ENCODE measurements at regions not wholly inside any gene's neighbourhood (a gene's known extent, or its start where the extent isn't known, plus 50 kb on each side); places are given as distances from the start of the nearest gene placed in this dataset.
A peak's percentile ranks its signal among the peaks of the same experiment; 100 is the strongest.

DNA sequence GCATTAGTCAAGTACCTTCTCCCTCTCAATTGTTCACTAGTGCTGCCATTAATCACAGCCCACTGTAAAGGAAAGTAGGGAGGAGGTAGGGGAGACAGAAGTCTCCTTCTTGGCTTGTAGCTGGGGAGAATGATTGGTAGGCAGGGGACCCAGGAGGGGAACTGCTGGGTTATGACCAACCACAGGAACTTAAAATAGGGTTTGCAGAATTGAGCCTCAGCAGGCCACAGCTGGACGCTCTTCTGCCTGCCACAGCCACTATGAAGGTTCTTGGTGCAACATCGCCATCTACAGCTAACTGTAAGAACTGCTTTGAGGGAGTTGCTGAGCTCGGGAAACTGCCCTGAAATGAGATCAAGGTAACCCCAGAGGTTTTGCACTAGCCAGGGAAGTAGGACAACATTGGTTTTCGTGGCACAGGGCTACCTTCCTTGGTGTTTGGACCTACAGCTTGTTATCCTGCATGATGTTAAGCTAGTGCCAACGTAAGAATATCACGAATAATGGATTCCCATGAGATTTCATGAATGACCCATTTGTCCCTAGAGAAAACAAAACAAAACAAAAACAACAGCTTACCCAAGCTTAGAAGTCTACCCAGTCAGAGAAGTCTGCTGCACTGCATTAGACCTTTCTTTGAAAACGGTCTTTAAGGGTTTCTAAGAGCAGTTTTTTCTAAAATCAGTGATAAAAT lies 787.1 kb upstream of the API5 start:
- DNase-seq: peak; percentile 13

DNA sequence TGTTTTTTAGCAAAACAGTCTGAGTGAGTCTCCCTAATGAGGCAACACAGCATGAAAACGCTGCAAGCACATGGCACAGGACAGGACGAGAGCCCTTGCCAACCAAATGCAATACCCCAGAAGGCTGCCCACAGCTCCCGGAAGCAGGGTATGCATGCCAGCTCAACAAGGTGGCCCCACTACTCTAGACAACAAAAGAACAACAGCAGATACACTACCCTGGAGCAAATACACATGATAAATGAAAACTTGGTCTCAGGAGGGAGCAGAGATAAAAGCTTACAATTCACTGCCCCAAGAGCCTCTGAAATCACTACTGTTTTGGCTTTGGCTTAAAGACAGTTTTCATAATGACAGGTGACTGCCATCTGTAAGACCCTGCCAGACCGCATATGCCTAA lies 785.4 kb upstream of the API5 start:
- no peak for DNase-seq

DNA sequence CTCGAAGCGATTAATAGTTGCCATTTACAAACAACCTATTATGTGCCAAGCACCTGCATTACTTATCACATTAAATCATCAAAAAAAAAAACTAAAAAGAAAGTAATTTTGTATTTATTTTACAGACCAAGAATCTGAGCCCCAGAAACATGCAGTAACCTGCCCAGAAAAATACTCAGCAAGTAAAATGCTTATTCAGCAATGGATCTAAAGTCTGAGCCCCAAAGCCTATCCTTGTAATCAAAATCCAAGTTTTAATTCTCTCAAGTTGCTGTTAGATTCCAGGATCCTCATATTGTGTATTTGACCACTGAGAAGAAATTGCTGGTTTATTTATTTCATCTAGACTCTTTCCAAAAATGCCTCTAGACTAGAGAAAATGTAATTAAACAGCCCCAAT lies 783.3 kb upstream of the API5 start:
- no peak for DNase-seq

DNA sequence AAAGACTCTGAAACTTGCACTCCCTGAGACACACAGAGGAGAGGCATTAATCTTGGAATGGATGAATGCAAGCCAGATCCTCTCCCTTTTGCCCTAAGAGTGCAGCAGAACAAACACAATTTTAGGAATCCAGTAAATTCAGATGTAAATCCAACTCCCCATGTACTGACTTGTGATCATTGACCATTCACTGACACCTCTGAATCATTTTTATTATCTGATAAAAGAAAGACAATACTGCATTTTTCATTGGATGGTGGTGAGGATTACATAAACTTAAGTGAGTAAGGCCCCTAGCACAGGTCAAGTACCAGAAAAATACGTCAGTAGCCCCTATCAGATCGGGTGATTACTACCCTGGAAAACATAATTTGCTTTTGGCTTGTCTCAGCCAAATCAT lies 782.9 kb upstream of the API5 start:
- no peak for DNase-seq

DNA sequence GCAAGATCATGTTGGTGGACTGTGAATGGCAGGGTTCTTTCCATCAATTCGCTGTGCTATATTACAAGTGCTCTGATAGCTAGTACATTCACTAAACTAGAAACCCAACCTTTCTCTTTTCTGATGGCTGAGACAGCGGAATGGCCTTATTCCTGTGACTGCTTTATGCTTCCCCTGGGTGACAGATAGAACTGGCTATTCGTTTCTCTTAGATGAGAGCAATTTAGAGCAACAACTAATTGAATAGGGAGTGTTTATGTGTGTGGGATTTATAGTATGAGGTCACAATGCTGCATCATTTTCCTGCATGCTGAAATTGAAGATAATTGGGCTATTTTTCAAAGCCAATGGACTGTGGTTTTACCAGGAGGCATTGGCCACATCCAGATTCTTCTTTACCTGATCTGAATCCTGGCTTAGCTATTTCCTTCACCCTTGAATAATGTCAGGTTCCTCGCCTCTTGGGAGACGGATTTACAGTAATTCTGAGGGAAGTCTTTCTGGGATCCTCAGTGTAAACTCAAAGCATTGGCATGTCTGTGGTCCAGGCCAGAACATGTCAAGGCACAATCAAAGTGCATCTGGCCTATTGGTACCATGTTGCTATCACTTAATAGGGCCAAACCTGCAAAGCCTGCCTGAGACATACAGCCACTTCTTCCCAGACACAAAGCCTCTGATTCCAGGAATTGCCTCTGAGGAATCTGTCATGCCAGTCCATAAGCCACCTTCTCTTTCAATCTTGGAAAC lies 775.0 kb upstream of the API5 start:
- DNase-seq: no peak

DNA sequence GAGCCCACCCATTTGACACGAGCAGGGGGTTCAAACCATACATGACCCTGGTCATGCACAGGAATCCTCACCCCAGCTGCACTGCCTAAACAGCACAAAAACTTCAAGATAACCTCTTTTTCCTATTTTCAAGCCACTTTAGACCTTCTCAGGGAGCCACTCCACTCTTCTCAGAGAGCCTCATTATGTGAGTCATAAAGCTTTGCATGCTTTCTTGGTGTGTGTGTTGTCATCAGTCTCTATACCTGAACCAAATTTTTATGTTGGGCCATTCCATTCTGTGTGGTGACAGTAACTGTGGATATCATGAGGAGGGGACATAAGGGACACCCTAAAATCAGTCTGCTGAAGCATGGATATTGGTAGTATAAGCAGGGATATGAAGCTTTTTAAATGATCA lies 769.5 kb upstream of the API5 start:
- no peak for DNase-seq

DNA sequence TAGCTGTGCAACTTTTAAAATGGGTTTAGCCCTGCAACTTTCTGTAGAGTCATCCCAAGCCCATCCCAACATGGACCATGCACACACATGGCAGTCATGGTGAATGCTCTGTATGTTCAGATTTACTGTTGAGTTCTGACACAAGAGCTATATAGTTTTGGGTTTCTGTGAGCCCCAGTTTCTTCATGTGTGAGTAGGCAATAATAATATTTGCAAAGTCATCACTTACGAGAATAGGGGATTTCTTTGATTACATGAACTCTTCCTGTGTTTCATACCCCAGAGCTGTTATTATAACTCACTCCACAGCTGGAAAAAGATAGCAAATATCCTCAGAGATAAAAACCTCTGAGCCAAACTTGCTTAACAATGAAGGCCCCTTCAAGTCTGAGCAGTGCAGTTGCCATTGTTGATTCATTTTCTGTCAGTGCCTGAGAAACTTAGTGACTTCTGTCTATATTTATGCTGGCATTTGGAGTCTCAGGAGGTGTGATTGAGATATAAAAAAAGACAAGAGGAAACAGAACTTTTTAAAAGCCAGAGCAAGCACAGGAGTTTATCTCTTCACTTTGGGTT lies 767.9 kb upstream of the API5 start:
- no peak for DNase-seq

DNA sequence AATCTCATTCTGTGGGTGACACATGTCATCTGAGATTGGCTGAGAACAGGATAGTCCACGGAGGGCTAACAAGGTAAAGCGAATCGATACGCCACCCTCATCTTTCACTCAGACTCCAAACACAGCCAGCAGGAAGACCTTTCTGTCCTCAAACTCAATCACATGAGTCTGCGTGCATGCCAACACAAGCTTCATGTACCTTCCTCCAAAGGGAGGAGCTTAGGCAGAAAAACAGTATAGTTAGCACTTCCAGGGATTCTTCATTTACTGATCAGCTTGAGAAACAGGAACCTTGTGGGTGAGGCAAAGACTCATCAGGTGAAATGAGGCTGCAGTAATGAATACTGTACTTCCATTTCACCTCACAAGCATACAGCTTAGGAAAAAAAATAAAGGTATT lies 767.1 kb upstream of the API5 start:
- no peak for DNase-seq

DNA sequence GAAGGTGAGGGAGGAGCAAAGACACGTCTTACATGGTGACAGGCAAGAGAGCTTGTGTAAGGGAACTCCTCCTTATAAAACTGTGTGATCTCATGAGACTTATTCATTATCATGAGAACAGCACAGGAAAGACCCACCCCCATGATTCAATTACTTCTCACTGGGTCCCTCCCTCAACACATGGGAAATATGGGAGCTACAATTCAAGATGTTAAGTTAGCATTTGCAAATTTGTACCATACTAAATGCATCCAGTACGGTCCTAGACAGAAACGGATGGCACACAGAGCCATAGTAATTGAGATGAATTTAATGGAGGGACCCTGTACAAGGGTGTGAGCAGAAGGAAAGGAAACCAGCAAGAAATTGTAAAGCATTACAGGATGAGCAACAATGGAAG lies 765.8 kb upstream of the API5 start:
- no peak for DNase-seq

DNA sequence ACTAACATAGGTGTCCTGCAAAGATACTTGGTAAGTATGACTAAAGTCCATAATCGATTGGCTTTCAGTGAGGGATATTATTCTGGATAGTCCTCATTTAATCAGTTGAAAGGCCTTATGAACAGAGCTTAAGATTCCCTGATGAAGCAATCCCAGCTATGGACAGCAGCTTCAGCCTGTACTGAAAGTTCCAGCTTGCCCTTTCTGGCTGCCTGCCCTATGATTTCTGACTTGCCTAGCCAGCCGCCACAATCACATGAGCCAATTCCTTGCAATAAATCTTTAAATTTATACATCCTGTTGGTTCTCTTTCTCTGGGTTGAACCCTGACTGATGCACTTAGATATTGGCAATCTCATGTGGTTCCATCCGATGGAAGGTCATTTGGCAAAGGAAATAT lies 759.0 kb upstream of the API5 start:
- no peak for DNase-seq

DNA sequence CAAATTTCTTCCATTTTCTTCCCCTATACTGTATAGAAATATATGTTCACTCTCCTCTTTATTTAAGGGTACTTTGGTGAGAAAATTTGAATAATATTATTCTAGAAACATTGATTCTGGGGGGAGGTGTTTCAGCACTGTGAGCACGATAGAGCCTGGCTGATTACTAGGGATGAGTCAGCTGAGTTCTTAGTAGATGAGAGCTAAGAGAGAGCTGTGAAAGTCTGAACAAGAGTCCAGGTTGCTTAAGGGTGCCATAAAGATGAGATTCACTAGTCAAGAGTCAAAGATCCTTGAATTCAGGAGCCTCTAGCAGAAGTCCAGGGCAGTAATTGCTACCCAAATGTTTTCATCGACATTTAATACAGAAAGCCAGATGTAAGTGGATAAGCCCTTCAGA lies 756.6 kb upstream of the API5 start:
- no peak for DNase-seq

DNA sequence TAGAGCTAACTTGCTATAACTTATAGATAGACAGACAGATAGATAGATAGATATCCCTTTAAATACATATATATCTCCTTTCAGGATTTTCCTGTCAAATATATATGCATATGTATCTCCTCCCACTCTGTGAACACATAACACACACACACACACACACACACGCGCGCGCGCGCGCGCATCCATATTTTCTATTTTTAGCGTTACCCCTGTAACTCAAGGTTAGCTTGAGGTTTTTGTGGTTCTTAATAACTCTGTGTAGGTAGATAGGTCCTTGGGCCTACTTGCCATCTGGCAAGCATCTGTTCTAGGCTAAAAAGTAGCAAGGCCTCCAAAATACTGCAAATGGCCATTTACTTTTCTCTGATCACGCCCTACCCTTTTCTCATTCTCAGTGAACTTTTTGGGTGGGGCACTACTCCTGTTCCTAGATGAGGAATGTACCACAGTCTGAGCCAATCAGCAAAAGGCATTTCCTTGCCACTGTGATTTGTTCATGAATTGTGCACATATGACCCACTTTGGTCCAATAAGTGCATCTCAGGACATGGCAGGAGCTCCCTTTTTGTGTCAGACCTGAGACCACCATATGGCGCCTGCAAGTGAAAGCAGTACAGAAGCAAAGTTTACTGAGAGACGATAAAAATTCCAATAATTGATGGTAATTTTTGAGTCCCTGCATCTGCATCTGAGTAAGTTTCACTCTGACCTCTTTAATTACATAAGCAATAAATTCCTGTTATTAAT lies 740.5 kb upstream of the API5 start:
- DNase-seq: no peak

DNA sequence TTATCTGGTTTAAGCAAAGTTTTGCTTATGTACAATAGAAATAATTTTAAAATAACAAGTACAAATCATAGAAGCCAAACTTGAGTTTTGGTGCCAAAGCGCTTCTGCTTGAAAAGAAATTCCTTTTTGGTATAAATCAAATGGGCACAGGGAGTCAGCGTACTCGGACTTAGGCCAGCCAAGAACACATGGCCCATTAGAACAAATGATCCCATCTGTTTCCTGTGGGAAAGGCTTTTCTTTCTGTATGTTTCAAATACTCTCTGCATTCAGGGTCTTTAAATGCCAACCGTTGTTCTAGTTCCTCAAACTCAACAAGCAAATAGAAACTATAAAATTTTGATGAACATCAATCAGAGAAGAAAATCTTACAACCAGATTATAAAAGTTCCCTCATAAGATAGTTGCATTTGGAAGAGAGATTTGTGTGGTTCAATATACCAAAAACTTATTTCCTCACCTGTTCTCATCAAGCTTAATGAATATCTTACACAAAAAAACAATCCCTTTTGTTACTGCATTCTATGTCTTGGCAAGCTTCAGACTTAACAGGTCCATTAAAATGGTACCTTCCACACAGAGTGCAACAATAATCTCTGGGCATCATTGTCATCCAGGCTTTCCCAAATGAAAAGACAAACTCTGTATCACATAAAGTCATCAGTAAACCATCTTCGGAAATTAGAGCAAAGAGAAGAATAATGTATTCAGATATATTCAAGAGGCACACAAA lies 739.8 kb upstream of the API5 start:
- DNase-seq: no peak

DNA sequence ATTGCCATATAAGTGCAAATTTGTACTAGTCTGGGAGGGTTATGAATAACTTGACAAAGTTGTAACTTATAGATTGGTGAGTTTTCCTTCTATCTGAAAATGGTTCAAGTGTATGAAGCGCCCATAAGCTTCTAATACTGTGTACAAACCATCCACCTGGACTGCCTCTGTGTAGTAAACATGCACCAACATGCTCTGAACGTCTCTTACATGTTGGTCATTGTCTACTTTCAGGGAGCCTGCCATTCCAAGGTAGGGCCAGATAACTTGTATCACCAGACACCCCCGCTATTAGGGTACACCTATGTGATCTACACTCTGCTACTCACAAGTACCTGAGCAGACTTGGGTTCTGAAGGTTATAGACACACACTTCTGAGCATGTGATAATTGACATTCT lies 735.5 kb upstream of the API5 start:
- no peak for DNase-seq

DNA sequence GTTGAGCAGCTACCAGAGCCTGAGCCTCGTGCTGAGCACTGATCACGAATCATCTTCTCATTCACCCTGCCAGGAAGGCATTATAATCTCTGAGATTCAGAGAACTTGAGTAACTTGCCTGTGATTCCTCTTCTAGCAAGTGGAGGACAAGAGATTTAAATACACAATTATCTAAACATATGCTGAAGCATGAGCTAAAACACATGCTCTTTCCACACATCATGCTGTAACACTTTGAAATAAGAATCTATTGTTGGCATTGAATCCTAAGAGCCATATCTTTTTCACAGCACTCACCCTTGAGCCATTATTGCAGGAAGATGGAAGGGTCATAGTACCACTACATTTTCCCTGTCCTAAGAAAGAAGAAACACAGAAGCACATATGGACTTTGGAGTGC lies 722.5 kb upstream of the API5 start:
- no peak for DNase-seq

DNA sequence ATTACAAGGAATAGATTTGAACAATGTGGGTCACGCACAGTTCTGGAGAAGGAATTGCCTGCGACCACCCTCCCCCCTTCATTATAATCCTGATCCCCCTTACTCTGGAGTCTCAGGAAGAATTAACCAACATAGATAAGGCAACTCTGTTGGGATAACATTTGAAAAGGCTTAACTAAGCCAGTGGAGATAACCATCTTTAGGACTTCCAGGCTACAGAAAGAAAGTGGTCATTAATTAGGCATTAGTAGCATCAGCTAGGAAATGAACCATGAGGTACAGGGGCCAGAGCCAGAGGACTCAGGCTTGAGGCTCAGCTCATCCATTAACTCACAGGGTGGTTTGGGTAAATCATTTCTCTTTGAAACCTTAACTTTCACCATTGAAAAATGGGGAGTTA lies 720.0 kb upstream of the API5 start:
- DNase-seq: no peak

DNA sequence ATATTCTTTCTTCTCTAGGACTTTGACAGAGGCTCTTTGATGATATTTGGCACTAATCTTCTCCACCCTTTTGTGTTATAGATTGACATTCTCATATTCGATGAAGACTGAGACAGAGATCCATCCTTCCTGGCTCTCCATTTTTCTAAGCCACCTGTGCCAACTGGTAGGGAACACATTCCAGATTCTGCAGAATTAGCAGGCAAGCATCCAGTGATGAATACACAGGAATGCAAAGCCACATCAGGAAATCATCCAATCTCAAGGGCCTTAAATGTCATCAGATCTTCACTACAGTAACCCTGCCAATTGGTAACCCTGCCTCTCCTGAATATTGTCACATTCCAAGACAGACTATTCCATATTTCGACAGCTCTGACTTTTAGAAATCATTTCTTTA lies 718.4 kb upstream of the API5 start:
- DNase-seq: no peak

DNA sequence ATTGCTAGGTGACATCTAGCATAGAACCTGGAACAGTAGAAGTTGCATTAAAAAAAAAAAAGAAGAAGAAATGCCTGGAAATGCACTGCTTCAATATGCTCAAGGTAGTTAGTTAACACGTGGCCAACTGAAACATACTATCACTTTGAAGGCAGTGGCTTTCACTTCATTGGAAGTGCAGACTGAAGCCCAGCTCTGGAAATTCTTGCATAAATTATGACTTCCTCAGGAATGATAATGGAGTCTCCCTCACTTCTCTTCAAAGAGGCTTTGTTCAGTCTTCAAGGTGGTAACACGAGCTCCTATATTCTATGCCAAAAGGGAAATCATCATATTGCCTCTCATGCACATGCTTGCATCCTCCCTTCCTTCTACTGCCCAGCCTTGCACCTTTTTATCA lies 715.9 kb upstream of the API5 start:
- DNase-seq: no peak

DNA sequence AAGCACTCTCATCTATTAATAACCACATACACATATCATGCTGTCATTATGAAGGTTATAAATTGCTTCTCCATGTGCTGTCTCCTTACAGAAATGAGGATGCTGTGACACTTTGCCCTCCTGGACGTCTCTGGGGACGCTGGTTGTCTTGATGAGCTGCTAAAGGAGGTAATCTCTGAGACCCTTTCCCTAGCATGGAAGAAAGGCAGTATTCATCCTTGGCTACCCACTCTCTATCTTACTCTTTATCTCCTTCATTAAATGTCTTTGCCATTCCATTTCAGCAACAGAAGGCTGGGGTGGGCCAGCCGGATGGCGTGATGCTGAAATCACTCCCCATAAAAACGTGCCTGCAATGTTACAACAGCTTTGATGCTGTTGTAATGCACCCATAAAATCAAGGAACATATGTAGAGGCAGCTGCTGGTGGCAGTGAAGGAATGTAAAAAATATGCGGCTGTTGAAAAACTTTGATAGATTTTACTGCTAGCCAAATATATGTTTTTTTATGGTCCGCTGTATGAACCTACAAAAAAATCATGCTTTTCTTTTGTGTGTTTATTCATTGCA lies 715.1 kb upstream of the API5 start:
- DNase-seq: no peak

DNA sequence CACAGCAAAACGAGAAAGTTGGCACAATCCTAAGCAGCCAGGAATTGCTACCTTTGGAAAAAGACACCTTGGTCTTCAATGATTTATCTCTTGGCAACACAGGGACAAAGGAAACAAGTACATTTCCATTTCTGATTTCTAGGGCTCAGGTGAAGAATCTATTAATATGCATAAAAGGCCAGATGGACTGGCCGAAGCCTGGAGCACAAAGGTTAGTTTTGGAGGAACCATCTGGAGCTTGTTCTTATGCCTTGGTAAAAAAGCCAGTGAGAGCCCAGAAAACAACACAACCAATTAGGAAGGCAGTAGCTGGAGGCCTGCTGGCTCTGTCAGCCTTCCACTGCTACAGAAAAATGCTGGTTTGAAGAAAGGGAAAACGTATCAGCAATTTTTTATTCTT lies 713.5 kb upstream of the API5 start:
- DNase-seq: no peak

DNA sequence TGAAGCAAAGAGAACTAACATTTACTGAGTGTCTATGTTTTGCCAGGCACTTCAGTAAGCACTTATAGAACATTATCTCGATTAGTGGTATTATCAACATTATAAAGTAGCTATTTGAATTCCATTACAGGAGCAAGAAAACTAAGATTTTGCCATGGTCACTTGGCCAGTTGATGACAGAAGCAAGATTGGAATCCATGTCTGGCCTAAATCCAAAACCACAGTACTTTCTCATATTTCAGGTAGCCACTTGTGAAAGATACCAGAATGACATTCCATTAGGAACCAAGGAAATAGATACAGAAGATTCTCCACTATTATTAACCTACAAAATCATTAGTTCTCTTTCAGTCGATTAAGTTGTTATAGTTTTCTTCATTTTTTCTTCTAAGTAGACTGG lies 691.0 kb upstream of the API5 start:
- no peak for DNase-seq

DNA sequence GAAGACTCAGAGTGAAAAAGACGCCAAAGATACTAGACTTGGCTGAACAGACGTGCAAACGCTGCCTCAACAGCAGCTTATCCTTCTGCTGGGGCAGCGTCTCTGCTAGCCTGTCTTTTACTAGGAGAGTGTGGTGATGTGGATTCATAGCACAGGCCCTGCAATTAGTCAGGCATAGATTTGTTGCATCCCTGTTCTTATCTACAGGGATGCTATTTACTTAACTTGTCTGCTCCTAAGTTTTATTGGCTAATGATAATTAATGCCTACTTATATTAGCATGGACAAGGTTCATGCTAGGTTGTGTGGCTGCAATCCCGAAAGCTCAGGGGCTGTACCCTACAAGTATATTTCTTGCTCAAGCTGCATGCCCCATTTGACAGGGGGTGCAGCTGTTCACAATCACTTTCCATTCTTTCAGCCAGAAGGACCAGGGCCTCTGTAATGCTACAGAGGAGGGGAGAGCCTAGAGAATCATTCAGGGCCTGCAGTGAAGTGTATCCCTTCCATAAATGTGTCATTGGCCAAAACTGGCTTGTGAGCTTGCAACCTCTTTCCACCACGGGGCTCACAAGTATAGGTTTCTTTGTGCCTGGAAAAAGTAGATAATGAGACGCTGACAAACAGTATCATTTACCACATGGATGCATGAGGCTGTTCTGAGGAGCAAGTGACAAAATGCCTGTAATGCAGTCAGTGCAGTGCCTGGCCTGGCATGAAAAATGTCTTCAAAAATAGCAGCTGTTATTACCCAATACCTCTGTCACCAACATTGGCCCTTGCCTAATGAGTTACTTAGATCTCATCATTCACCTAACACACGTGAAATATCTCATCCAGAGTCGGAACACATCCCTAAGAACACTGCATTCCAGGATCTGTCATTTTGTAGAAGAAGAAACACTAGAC lies 685.8 kb upstream of the API5 start:
- no peak for DNase-seq

Measured in activated CD4-positive, alpha-beta T cell treated with anti-CD3 and anti-CD28 coated beads for 48 hours (primary cell).